CD8-positive, alpha-beta memory T cell (primary cell): ENCODE measurements at regions not wholly inside any gene's neighbourhood (a gene's known extent, or its start where the extent isn't known, plus 50 kb on each side); places are given as distances from the start of the nearest gene placed in this dataset.
A peak's percentile ranks its signal among the peaks of the same experiment; 100 is the strongest.

Experiments used
- CTCF ChIA-PET: fragments of 350-600 bp; sonication (Branson Sonifier 250); formaldehyde crosslinking; loops from one replicate; lab custom pipeline; 2021; ENCODE audit warnings: antibody characterized with exemption; lab: Charles Lee
- POLR2A ChIA-PET: fragments of 350-600 bp; sonication (Branson Sonifier 250); formaldehyde crosslinking; loops from one replicate; lab custom pipeline; 2021; ENCODE audit warnings: antibody characterized with exemption; lab: Charles Lee
- DNase-seq, 5 donors: peaks; one replicate each; pipeline versions ENCODE4 v3.0.0 to v3.0.0-alpha.2; 2020 to 2022; ENCODE audit warnings: mixed read lengths in 1 of 5
- H3K27ac ChIP-seq: one replicate; pipeline ENCODE4 v1.7.0; 2013; ENCODE audit warnings: low read depth, mild to moderate bottlenecking, low read length, moderate library complexity
- H3K27me3 ChIP-seq: 2 replicates; pipeline ENCODE4 v1.7.0; 2013; ENCODE audit warnings: low read length, mild to moderate bottlenecking; ENCODE audit not compliant: insufficient read depth, poor library complexity, severe bottlenecking
- H3K36me3 ChIP-seq: 2 replicates; pipeline ENCODE4 v1.7.0; 2013; ENCODE audit warnings: mild to moderate bottlenecking, low read length, moderate library complexity; ENCODE audit not compliant: insufficient read depth
- H3K4me1 ChIP-seq: 2 replicates; pipeline ENCODE4 v1.7.0; 2013; ENCODE audit warnings: mild to moderate bottlenecking, low read length, moderate library complexity; ENCODE audit not compliant: insufficient read depth
- H3K4me3 ChIP-seq: 2 replicates; pipeline ENCODE4 v1.7.0; 2013; ENCODE audit warnings: mild to moderate bottlenecking, low read length
- H3K9me3 ChIP-seq: 2 replicates; pipeline ENCODE4 v1.7.0; 2013; ENCODE audit warnings: mild to moderate bottlenecking, low read length
- H3K27ac Mint-ChIP-seq, 8 donors: one replicate each; pipeline ENCODE4 v1.8.0; 2020 to 2021; ENCODE audit warnings: mixed read lengths in 8 of 8, mild to moderate bottlenecking in 6 of 8, inconsistent platforms in 3 of 8, moderate library complexity in 3 of 8
- H3K27me3 Mint-ChIP-seq, 2 donors: one replicate each; pipeline ENCODE4 v1.8.0; 2020 to 2021; ENCODE audit warnings: mixed read lengths in 2 of 2, mild to moderate bottlenecking in 1 of 2, moderate library complexity in 1 of 2
- H3K36me3 Mint-ChIP-seq, 3 donors: one replicate each; pipeline ENCODE4 v1.8.0; 2020 to 2021; ENCODE audit warnings: mixed read lengths in 3 of 3, inconsistent platforms in 1 of 3, mild to moderate bottlenecking in 1 of 3
- H3K4me1 Mint-ChIP-seq, 3 donors: one replicate each; pipeline ENCODE4 v1.8.0; 2020 to 2021; ENCODE audit warnings: mixed read lengths in 3 of 3, inconsistent platforms in 1 of 3, mild to moderate bottlenecking in 1 of 3
- H3K4me3 Mint-ChIP-seq, 7 donors: one replicate each; pipeline ENCODE4 v1.8.0; 2020 to 2021; ENCODE audit warnings: mixed read lengths in 7 of 7, mild to moderate bottlenecking in 6 of 7, moderate library complexity in 4 of 7, inconsistent platforms in 2 of 7
- H3K9me3 Mint-ChIP-seq, 5 donors: one replicate each; pipeline ENCODE4 v1.8.0; 2020 to 2022; ENCODE audit warnings: mixed read lengths in 5 of 5, mild to moderate bottlenecking in 3 of 5, moderate library complexity in 2 of 5, inconsistent platforms in 1 of 5

DNA sequence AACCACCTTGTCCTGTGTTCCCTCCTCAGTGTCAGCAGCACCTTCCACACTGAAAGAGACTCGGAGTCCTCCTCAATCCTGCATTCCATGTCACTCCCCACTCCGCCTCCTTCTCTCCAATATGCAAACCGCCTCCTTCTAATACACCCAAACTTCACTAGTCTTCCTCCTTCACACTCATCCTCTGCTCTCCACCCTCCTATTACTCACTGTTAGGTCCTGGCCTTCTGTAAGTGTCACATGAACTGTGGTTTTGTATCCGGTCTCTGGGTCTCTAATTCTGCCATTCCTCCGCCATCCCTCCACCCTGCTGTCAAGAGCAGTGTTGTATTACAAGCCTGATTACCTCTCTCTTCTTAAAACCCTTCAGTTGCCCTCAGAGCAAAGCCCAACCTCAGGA lies 200.5 kb upstream of the CDYL start:
- ChIA-PET CTCF (no interaction called here), POLR2A (no interaction called here)
- Mint-ChIP-seq H3K4me3 (no peak overlapping the region), H3K27me3 (peaks cover 10 to 34% of the 10 kb centered on the region in 2 donors), H3K36me3 (peaks cover 0 to 8% (median 0%) of the 10 kb centered on the region in 3 donors), H3K27ac (no peak overlapping the region), H3K4me1 (no peaks in the 10 kb centered on the region), H3K9me3 (peaks cover 9 to 14% (median 12%) of the 10 kb centered on the region in 5 donors)
- Histone ChIP-seq H3K9me3 (no peaks in the 10 kb centered on the region), H3K4me3 (no peak overlapping the region), H3K27ac (no peak overlapping the region), H3K36me3 (no peaks in the 10 kb centered on the region), H3K27me3 (no peaks in the 10 kb centered on the region), H3K4me1 (no peaks in the 10 kb centered on the region)
- DNase-seq: no peak

DNA sequence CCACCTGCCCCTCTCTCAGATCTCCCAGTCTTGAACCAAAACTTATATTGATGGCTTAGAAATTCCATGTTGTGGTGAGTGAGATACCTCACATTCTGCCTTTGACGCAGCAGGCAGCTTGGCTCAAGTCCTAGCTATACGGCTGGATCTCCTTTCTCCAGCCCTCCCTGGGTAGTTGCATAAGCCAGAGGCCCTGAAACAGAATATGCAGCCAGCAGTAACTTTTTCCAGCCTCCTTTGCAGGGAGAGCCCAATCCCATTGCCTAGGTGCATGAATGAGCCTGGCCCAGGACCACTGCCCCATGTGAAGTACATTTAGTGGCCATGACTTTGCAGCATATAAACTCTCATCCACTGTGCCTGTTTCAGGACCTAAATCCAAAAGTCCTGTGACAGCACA lies 202.2 kb upstream of the CDYL start:
- no peaks in the 10 kb centered on the region for H3K4me1 Mint-ChIP-seq
- ChIA-PET CTCF (no interaction called here), POLR2A (no interaction called here)
- no peaks in the 10 kb centered on the region for H3K27me3 ChIP-seq
- no peak for DNase-seq
- H3K4me1 ChIP-seq: no peaks in the 10 kb centered on the region
- no peaks in the 10 kb centered on the region for H3K9me3 ChIP-seq
- H3K9me3 Mint-ChIP-seq: peaks cover 10 to 21% (median 14%) of the 10 kb centered on the region in 5 donors
- H3K36me3 Mint-ChIP-seq: peaks cover 0 to 12% (median 0%) of the 10 kb centered on the region in 3 donors
- no peaks in the 10 kb centered on the region for H3K36me3 ChIP-seq
- H3K4me3 ChIP-seq: no peak overlapping the region
- no peak overlapping the region for H3K27ac ChIP-seq
- peak overlapping the region in 1 of 8 donors; percentile 8 for H3K27ac Mint-ChIP-seq
- H3K27me3 Mint-ChIP-seq: peaks cover 5 to 23% of the 10 kb centered on the region in 2 donors
- H3K4me3 Mint-ChIP-seq: no peak overlapping the region

DNA sequence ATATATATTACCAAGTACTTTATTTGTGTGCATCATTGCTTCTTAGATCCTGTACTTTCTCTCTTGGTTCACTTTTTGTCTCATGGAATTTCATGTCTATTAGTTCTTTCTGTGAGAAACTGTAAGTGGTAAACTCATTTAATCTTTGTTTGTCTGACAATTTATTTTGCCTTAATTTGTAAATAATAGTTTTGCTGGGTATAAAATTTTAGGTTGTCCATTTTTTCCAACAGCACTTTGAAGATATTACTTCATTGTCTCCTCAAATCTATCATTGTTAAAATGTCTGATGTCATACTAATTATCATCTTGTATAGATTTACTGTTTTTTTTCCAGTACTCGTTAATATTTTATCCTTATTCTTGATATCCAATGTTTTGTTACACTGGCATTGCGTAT lies 205.2 kb upstream of the CDYL start:
- ChIA-PET CTCF (no interaction called here), POLR2A (no interaction called here)
- H3K9me3 Mint-ChIP-seq: peaks cover 12 to 21% (median 14%) of the 10 kb centered on the region in 5 donors
- peaks cover 0 to 12% (median 0%) of the 10 kb centered on the region in 3 donors for H3K36me3 Mint-ChIP-seq
- no peak for DNase-seq
- H3K27ac ChIP-seq: no peak overlapping the region
- peaks cover 2 to 6% of the 10 kb centered on the region in 2 donors for H3K27me3 Mint-ChIP-seq
- no peaks in the 10 kb centered on the region for H3K4me1 Mint-ChIP-seq
- H3K4me1 ChIP-seq: no peaks in the 10 kb centered on the region
- no peak overlapping the region for H3K4me3 ChIP-seq
- H3K4me3 Mint-ChIP-seq: no peak overlapping the region
- H3K27me3 ChIP-seq: no peaks in the 10 kb centered on the region
- no peak overlapping the region for H3K27ac Mint-ChIP-seq
- no peaks in the 10 kb centered on the region for H3K9me3 ChIP-seq
- no peaks in the 10 kb centered on the region for H3K36me3 ChIP-seq

DNA sequence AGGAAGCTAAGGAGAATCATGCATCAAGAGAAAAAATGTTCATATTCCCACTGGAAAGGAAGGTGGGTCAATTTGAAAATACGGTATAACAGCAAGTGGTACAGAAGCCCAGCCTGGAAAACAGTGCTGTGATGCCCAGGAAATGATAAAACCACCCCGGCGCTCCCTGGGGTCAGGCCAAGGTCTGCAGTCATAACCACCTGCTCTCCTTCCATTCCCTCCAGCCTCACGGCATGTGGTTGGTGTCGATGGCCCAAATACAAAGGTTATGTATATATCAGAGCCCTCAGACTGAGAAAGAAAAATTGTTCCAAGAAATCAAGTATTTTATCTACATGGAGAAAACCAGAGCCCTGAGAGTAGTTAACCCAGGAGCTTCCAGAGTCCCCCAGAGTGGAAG lies 208.1 kb upstream of the CDYL start:
- Mint-ChIP-seq H3K36me3 (peaks cover 0 to 8% (median 0%) of the 10 kb centered on the region in 3 donors), H3K27ac (no peak overlapping the region), H3K27me3 (peaks cover 3 to 4% of the 10 kb centered on the region in 2 donors), H3K4me1 (no peaks in the 10 kb centered on the region), H3K9me3 (peaks cover 9 to 21% (median 12%) of the 10 kb centered on the region in 5 donors), H3K4me3 (no peak overlapping the region)
- Histone ChIP-seq H3K27ac (no peak overlapping the region), H3K9me3 (no peaks in the 10 kb centered on the region), H3K36me3 (no peaks in the 10 kb centered on the region), H3K27me3 (no peaks in the 10 kb centered on the region), H3K4me3 (no peak overlapping the region), H3K4me1 (no peaks in the 10 kb centered on the region)
- no peak for DNase-seq
- ChIA-PET POLR2A (no interaction called here), CTCF (no interaction called here)

DNA sequence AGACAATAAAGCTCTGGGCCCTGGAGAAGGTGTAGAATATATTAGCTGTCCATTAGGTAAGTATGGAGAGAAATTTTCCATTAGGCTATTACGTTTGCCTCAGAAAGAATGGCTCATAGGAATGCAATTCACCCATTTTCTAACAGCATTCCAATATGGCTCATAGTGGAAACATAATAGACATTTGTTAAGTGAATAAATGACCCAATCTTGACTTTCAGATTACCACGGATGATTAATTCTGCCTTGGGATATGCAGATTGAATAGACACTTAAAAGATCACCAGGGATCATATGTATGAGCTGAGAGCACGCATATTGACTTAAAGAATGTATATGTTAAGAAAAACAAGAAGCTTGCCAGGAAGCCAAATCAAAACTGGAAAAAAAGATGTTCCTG lies 209.1 kb upstream of the CDYL start:
- Histone ChIP-seq H3K9me3 (no peaks in the 10 kb centered on the region), H3K36me3 (no peaks in the 10 kb centered on the region), H3K4me1 (no peaks in the 10 kb centered on the region), H3K4me3 (no peak overlapping the region), H3K27me3 (no peaks in the 10 kb centered on the region), H3K27ac (no peak overlapping the region)
- Mint-ChIP-seq H3K9me3 (peaks cover 8 to 20% (median 12%) of the 10 kb centered on the region in 5 donors), H3K27ac (no peak overlapping the region), H3K36me3 (peaks cover 0 to 8% (median 0%) of the 10 kb centered on the region in 3 donors), H3K4me1 (no peaks in the 10 kb centered on the region), H3K27me3 (peaks cover 3 to 4% of the 10 kb centered on the region in 2 donors), H3K4me3 (no peak overlapping the region)
- ChIA-PET CTCF (no interaction called here), POLR2A (no interaction called here)
- no peak for DNase-seq

DNA sequence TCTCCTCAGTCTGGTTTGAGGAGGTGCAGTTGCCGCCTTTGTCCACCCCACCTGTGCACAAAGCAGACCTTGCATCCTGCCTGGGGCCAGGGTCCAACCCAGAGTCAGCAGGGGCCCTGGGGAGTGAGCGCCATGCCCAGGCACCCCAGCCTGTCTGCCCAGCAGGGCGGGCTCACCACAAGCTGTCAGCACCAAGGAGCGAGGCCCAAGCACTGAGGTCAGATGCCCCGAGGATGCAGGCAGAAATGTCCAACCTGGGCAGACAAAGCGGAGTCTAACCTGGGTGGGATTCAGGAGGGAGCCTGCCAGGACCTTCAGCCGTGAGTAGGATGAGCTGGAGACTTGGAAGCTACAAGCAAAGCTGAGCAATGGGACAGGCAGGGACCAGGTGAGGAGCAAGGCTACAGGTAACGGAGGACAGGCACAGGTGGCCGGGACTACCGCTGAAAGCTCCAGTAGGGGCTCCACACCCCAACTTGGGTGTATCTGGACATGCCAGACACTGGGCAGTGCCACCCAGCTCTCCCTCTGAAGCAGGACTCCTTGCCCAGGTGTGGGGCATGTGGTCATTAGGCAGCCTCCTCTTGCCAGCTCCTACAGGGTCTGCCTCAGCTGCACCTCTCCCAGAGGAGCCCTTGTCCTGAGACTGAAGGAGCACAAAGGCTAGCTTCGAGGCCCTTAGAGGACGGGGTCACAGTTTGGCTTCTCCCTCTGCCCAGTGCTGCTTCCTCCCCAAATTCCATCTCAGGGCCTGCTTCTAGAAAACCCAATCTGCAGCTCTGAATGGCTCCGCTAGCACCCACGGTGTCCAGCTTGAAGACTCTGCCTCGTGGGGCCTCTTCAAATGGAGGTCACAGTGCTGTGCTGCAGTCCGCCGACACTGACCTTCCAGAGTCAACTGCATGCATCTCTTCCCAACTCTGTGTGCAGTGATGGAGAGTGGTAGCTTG lies 210.6 kb upstream of the CDYL start:
- DNase-seq: no peak
- Mint-ChIP-seq H3K27me3 (peaks cover 6 to 8% of the 10 kb centered on the region in 2 donors), H3K4me1 (no peaks in the 10 kb centered on the region), H3K9me3 (peaks cover 0 to 9% (median 2%) of the 10 kb centered on the region in 5 donors), H3K27ac (peak overlapping the region in 1 of 8 donors; percentile 5), H3K4me3 (no peak overlapping the region), H3K36me3 (peaks cover 0 to 2% (median 0%) of the 10 kb centered on the region in 3 donors)
- Histone ChIP-seq H3K36me3 (no peaks in the 10 kb centered on the region), H3K9me3 (no peaks in the 10 kb centered on the region), H3K27me3 (no peaks in the 10 kb centered on the region), H3K4me1 (no peaks in the 10 kb centered on the region), H3K27ac (no peak overlapping the region), H3K4me3 (no peak overlapping the region)
- ChIA-PET POLR2A (no interaction called here), CTCF (no interaction called here)

DNA sequence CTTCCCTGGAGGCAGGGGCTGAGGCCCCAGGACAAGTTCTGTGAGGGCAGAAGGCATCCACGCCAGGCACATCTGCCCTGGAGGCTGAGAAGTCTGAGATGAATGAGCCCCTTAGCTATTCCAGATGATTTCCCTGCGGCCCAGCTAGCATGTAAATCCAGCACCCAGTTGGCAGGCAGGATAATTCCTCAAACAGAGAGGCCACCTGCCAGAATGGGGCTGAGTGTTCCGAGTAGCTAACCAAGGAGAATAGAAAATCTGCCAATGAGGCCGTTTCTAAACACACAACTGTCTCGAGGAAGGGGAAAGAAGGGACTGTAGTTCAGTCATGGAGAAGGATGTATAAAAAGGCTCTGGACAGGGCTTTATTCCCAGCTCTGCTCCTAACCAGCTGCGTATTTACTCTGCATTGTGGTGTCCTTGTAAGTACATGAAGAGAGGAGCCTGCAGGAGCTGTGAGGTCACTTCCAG lies 211.4 kb upstream of the CDYL start:
- no peaks in the 10 kb centered on the region for H3K36me3 Mint-ChIP-seq
- H3K9me3 ChIP-seq: no peaks in the 10 kb centered on the region
- H3K9me3 Mint-ChIP-seq: peaks cover 0 to 2% (median 0%) of the 10 kb centered on the region in 5 donors
- H3K36me3 ChIP-seq: no peaks in the 10 kb centered on the region
- no peak overlapping the region for H3K27ac ChIP-seq
- no peaks in the 10 kb centered on the region for H3K4me1 ChIP-seq
- no peaks in the 10 kb centered on the region for H3K4me1 Mint-ChIP-seq
- ChIA-PET CTCF (no interaction called here), POLR2A (no interaction called here)
- DNase-seq: no peak
- H3K27me3 Mint-ChIP-seq: peaks cover 9 to 12% of the 10 kb centered on the region in 2 donors
- no peak overlapping the region for H3K4me3 ChIP-seq
- no peak overlapping the region for H3K27ac Mint-ChIP-seq
- H3K27me3 ChIP-seq: no peaks in the 10 kb centered on the region
- H3K4me3 Mint-ChIP-seq: no peak overlapping the region

DNA sequence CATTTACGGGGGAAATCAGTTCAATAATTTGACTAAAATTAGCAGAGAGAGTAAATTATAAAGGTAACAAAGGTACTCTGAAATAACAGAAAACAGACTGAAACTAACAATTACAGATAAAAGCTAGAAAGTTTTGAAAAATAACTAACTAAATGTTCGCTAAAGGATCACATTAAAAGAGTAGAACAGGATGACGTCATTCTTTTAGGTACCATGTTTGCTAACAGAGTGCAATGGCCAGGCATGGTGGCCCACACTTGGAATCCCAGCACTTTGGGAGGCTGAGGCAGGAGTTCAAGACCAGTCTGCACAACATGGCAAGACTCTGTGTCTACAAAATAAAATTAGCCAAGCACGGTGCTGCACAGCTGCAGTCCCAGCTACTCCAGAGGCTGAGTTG lies 212.3 kb upstream of the CDYL start:
- no peak overlapping the region for H3K27ac ChIP-seq
- H3K36me3 Mint-ChIP-seq: no peaks in the 10 kb centered on the region
- H3K36me3 ChIP-seq: no peaks in the 10 kb centered on the region
- ChIA-PET CTCF (no interaction called here), POLR2A (no interaction called here)
- no peaks in the 10 kb centered on the region for H3K4me1 ChIP-seq
- no peak overlapping the region for H3K4me3 ChIP-seq
- H3K27me3 Mint-ChIP-seq: peaks cover 9 to 16% of the 10 kb centered on the region in 2 donors
- no peaks in the 10 kb centered on the region for H3K9me3 ChIP-seq
- peaks cover 0 to under 1% (median 0%) of the 10 kb centered on the region in 5 donors for H3K9me3 Mint-ChIP-seq
- no peak overlapping the region for H3K4me3 Mint-ChIP-seq
- H3K27me3 ChIP-seq: no peaks in the 10 kb centered on the region
- no peak for DNase-seq
- H3K27ac Mint-ChIP-seq: peak overlapping the region in 1 of 8 donors; percentile 37
- H3K4me1 Mint-ChIP-seq: no peaks in the 10 kb centered on the region
